Cardiac fibroblast (primary cell): ENCODE measurements at regions not wholly inside any gene's neighbourhood (a gene's known extent, or its start where the extent isn't known, plus 50 kb on each side); places are given as distances from the start of the nearest gene placed in this dataset.

Source experiments
- DNase-seq, 2 donors: peaks; one replicate each; pipeline versions ENCODE4 v3.0.0 to v3.0.0-alpha.2; 2010; ENCODE audit warnings: low read depth in 2 of 2
- H3K4me3 ChIP-seq, 2 donors: replicated peaks in 1 of 2; 1 replicate in 1 of 2; 2 replicates in 1 of 2; pipeline ENCODE4 v1.5.1; 2011; ENCODE audit warnings: low read depth in 2 of 2, low read length in 2 of 2, mild to moderate bottlenecking in 2 of 2, moderate library complexity in 1 of 2
- CTCF ChIP-seq: IDR thresholded peaks from one replicate; pipeline ENCODE4 v1.5.1; 2011; ENCODE audit warnings: low read depth, mild to moderate bottlenecking, low read length, inconsistent platforms

GRCh38 chr1:168365719-168366479 is 85.2 kb downstream of the TBX19 start:
- TF ChIP-seq CTCF: no peak
- no peak overlapping the region for H3K4me3 ChIP-seq
- no peak for DNase-seq
